Astrocyte (in vitro differentiated cells and primary cell): ENCODE measurements at regions not wholly inside any gene's neighbourhood (a gene's known extent, or its start where the extent isn't known, plus 50 kb on each side); places are given as distances from the start of the nearest gene placed in this dataset.

Source experiments
- DNase-seq: peaks from one replicate; pipeline ENCODE4 v3.0.0-alpha.2; 2010; ENCODE audit warnings: low read depth
- FAIRE-seq: peaks from 2 replicates; lab custom pipeline; 2011; peaks lifted over from hg19 to GRCh38; lab: Jason Lieb, UNC
- H2AFZ ChIP-seq: 2 replicates; pipeline ENCODE4 v1.6.0; 2012; ENCODE audit warnings: low read depth, low read length, inconsistent platforms
- H3K27ac ChIP-seq: 2 replicates; pipeline ENCODE4 v1.5.1; 2011; ENCODE audit warnings: low read depth, low read length, inconsistent platforms
- H3K27me3 ChIP-seq: 2 replicates; pipeline ENCODE4 v1.6.0; 2011; ENCODE audit warnings: low read length, inconsistent platforms; ENCODE audit not compliant: insufficient read depth
- H3K36me3 ChIP-seq: 2 replicates; pipeline ENCODE4 v1.5.1; 2011; ENCODE audit warnings: low read length, inconsistent platforms; ENCODE audit not compliant: insufficient read depth
- H3K4me1 ChIP-seq: 2 replicates; pipeline ENCODE4 v1.5.1; 2011; ENCODE audit warnings: low read length, inconsistent platforms; ENCODE audit not compliant: insufficient read depth
- H3K4me2 ChIP-seq: 2 replicates; pipeline ENCODE4 v1.6.0; 2012; ENCODE audit warnings: low read length, inconsistent platforms
- H3K4me3 ChIP-seq: 2 replicates; pipeline ENCODE4 v1.5.1; 2011; ENCODE audit warnings: low read depth, mild to moderate bottlenecking, low read length, inconsistent platforms; ENCODE audit not compliant: insufficient read depth
- H3K79me2 ChIP-seq: 2 replicates; pipeline ENCODE4 v1.6.0; 2012; ENCODE audit warnings: mild to moderate bottlenecking, low read length, inconsistent platforms; ENCODE audit not compliant: insufficient read depth
- H3K9ac ChIP-seq: 2 replicates; pipeline ENCODE4 v1.6.0; 2012; ENCODE audit warnings: mild to moderate bottlenecking, low read length, inconsistent platforms
- H3K9me3 ChIP-seq: 2 replicates; pipeline ENCODE4 v1.5.1; 2012; ENCODE audit warnings: low read depth, mild to moderate bottlenecking, low read length, inconsistent platforms; ENCODE audit not compliant: insufficient read depth
- H4K20me1 ChIP-seq: 2 replicates; pipeline ENCODE4 v1.6.0; 2012; ENCODE audit warnings: low read length, inconsistent platforms; ENCODE audit not compliant: insufficient read depth
- H3K27ac Mint-ChIP-seq: one replicate; pipeline ENCODE4 v1.8.0; 2021; ENCODE audit warnings: mild to moderate bottlenecking, mixed read lengths; ENCODE audit not compliant: unreplicated experiment
- H3K27me3 Mint-ChIP-seq: one replicate; pipeline ENCODE4 v1.8.0; 2021; ENCODE audit warnings: low read depth, mixed read lengths; ENCODE audit not compliant: unreplicated experiment
- H3K36me3 Mint-ChIP-seq: one replicate; pipeline ENCODE4 v1.8.0; 2021; ENCODE audit warnings: low read depth, mixed read lengths; ENCODE audit not compliant: unreplicated experiment
- H3K4me1 Mint-ChIP-seq: one replicate; pipeline ENCODE4 v1.8.0; 2021; ENCODE audit warnings: low read depth, mixed read lengths; ENCODE audit not compliant: unreplicated experiment
- H3K4me3 Mint-ChIP-seq: one replicate; pipeline ENCODE4 v1.8.0; 2021; ENCODE audit warnings: mild to moderate bottlenecking, moderate library complexity, mixed read lengths; ENCODE audit not compliant: unreplicated experiment
- H3K9me3 Mint-ChIP-seq: one replicate; pipeline ENCODE4 v1.8.0; 2021; ENCODE audit warnings: mild to moderate bottlenecking, mixed read lengths; ENCODE audit not compliant: unreplicated experiment
- CTCF ChIP-seq: IDR thresholded peaks from 2 replicates; pipeline ENCODE4 v1.5.1; 2011; ENCODE audit warnings: low read depth, mild to moderate bottlenecking, inconsistent platforms, low read length, moderate library complexity; ENCODE audit not compliant: insufficient read depth
- EZH2 ChIP-seq: IDR thresholded peaks from 2 replicates; pipeline ENCODE4 v1.6.1; 2012; ENCODE audit warnings: mild to moderate bottlenecking, low read length, inconsistent platforms; ENCODE audit not compliant: insufficient read depth

- H3K4me2 ChIP-seq = no peak overlapping the region
Measured at GRCh38 chr3:181383201-181383600, 328.5 kb upstream of the SOX2 start.

GRCh38 chr3:181382656-181383055, 329.1 kb upstream of the SOX2 start:
- H3K4me1 Mint-ChIP-seq = no peaks in the 10 kb centered on the region

More at GRCh38 chr3:181383201-181383600, 328.5 kb upstream of the SOX2 start:
- Histone ChIP-seq H3K9me3 (no peaks in the 10 kb centered on the region), H3K4me1 (no peaks in the 10 kb centered on the region), H3K27me3 (no peaks in the 10 kb centered on the region), H3K27ac (no peak overlapping the region), H4K20me1 (no peaks in the 10 kb centered on the region), H3K4me3 (no peak overlapping the region), H3K79me2 (no peaks in the 10 kb centered on the region), H3K9ac (no peak overlapping the region), H2AFZ (no peak overlapping the region), H3K36me3 (no peaks in the 10 kb centered on the region)
- FAIRE-seq = no peak
- Mint-ChIP-seq H3K27me3 (no peaks in the 10 kb centered on the region), H3K36me3 (no peaks in the 10 kb centered on the region), H3K4me3 (no peak overlapping the region), H3K4me1 (no peaks in the 10 kb centered on the region), H3K27ac (no peak overlapping the region), H3K9me3 (no peaks in the 10 kb centered on the region)
- DNase-seq = no peak
- TF ChIP-seq CTCF = no peak
- no peak for TF ChIP-seq EZH2

More at GRCh38 chr3:181382656-181383055, 329.1 kb upstream of the SOX2 start:
- no peaks in the 10 kb centered on the region for H4K20me1 ChIP-seq
- Mint-ChIP-seq H3K27me3 (no peaks in the 10 kb centered on the region), H3K27ac (no peak overlapping the region), H3K9me3 (no peaks in the 10 kb centered on the region), H3K4me3 (no peak overlapping the region), H3K36me3 (no peaks in the 10 kb centered on the region)
- H2AFZ ChIP-seq = no peak overlapping the region
- no peak overlapping the region for H3K4me3 ChIP-seq
- no peaks in the 10 kb centered on the region for H3K9me3 ChIP-seq
- H3K4me2 ChIP-seq = no peak overlapping the region
- H3K79me2 ChIP-seq = no peaks in the 10 kb centered on the region
- no peak overlapping the region for H3K27ac ChIP-seq
- no peaks in the 10 kb centered on the region for H3K36me3 ChIP-seq
- no peaks in the 10 kb centered on the region for H3K27me3 ChIP-seq
- FAIRE-seq = no peak
- DNase-seq = no peak
- H3K4me1 ChIP-seq = no peaks in the 10 kb centered on the region
- no peak overlapping the region for H3K9ac ChIP-seq
- no peak for TF ChIP-seq CTCF
- no peak for TF ChIP-seq EZH2
